ENCODE measurements at regions not wholly inside any gene's neighbourhood (a gene's known extent, or its start where the extent isn't known, plus 50 kb on each side); places are given as distances from the start of the nearest gene placed in this dataset.
"Not testable (repeated sequence)": the region's sequence is repeated elsewhere in the genome, so short reads cannot be mapped to it uniquely, and the experiment has no call there.

GRCh38 chr2:146429366-146429765, 1415.5 kb upstream of the ACVR2A start:
- no peak for DNase-seq

DNA sequence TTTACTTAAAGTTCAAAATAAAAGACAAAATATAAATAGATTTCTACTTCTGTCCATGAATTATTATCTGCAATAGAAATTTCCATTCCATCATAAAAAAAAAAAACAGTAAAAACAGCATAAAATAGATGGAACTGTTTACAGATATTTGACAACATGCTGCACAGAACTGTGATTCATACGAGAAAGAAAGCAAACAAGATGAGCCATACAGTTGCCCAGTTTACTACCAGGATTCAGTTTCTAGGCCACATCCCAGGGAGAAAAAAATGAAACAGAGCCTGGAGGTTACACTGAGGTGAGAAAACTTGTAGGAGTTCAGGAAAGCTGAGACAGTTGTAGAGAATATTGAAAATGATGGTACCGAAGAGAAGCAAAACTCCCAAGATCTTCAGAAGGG, 1426.9 kb upstream of the ACVR2A start:
- DNase-seq, result no peak

DNA sequence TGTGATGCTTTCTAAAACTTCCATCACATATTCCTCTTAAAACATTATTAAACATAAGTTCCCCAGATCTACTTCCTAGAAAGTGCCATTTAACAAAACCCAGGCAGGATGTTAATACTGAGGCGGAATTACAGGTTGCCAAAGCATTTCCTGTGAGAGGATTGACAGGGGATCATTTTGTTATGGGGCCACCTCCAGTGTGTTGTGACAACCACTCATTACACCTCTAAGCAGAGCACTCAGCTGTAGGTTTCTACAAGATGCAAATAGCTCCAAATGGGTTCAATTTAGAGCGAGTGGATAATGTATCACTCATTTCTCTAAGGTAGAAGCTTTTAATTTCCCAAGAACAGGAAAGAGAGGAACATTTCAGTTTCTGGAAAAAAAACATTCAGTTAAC, 1429.5 kb upstream of the ACVR2A start:
- no peak for DNase-seq

- DNase-seq, result no peak
Measured at GRCh38 chr2:146414456-146414855, 1430.4 kb upstream of the ACVR2A start.

GRCh38 chr2:146413086-146413610, 1431.7 kb upstream of the ACVR2A start:
- no peak for DNase-seq

- no peak for DNase-seq
Measured at GRCh38 chr2:146412625-146413024, 1432.2 kb upstream of the ACVR2A start.

DNA sequence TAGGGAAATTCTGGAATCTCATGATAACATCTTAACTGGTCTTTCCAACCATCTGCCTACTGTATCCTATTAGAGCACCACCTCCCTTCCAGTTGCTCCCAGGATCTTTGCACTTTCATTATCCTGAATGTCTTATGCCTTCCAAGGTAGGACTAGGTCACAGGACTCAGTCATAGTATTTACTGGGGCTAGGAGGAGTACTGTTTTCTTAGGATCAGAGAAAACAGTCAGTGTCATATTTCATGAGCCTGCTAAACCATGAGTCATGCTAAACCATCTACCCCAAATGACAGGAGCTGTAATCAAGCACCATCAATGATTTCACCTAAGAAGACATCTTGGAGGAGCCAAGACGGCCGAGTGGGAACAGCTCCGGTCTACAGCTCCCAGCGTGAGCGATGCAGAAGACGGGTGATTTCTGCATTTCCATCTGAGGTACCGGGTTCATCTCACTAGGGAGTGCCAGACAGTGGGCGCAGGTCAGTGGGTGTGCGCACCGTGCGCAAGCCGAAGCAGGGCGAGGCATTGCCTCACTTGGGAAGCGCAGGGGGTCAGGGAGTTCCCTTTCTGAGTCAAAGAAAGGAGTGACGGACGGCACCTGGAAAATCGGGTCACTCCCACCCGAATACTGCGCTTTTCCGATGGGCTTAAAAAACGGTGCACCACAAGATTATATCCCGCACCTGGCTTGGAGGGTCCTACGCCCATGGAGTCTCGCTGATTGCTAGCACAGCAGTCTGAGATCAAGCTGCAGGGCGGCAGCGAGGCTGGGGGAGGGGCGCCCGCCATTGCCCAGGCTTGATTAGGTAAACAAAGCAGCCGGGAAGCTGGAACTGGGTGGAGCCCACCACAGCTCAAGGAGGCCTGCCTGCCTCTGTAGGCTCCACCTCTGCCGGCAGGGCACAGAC, 1439.2 kb upstream of the ACVR2A start:
- DNase-seq, result not testable (repeated sequence)

DNA sequence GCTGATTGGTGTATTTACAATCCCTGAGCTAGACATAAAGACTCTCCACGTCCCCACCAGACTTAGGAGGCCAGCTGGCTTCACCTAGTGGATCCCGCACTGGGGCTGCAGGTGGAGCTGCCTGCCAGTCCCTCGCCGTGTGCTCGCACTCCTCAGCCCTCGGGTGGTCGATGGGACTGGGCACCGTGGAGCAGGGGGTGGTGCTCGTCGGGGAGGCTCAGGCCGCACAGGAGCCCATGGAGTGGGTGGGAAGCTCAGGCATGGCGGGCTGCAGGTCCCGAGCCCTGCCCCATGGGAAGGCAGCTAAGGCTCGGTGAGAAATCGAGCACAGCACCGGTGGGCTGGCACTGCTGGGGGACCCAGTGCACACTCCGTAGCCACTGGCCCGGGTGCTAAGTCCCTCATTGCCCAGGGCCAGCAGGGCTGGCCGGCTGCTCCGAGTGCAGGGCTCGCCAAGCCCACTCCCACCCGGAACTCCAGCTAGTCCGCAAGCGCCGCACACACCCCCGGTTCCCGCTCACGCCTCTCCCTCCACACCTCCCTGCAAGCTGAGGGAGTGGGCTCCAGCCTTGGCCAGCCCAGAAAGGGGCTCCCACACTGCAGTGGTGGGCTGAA, 1441.2 kb upstream of the ACVR2A start:
- DNase-seq, result not testable (repeated sequence)

DNA sequence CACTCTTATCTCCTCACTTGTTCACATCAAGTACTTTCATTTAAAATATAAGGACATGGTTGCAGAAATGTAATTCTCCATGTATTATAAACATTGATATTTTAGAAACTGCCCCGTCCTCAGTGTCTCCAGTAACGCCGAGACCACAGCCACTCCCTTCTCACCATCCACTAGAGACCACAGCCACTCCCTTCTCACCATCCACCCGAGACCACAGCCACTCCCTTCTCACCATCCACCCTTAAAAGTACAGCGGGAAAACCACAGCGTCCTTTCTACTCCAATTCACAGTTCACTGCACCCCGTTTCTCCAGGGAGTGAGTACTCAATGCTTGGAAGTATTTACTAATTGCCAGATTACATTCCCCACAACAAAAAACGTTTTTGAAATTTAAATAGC, 1452.2 kb upstream of the ACVR2A start:
- no peak for DNase-seq

- DNase-seq, result no peak
Measured at GRCh38 chr2:146392186-146392585, 1452.6 kb upstream of the ACVR2A start.

GRCh38 chr2:146388757-146389156, 1456.1 kb upstream of the ACVR2A start:
- no peak for DNase-seq

GRCh38 chr2:146386096-146386495, 1458.7 kb upstream of the ACVR2A start:
- DNase-seq, result no peak

DNA sequence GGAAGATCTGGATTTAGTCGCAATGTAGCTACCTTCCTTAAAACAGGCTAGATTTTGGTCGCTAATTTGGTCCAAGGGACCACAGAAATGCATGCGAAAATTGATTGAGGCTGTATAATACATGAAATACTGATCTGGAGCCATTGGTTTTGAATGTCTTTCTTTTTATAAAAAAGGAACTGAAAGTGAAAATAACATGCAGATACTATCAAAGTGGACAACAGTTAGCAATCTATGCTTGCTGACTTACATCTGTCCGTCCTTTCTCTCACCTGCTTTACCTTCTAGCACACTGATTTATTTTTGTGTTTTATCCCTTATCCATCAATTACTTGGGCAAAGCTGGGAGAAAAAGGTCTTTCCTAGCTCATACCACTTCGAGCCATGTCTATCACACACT, 1459.8 kb upstream of the ACVR2A start:
- no peak for DNase-seq

DNA sequence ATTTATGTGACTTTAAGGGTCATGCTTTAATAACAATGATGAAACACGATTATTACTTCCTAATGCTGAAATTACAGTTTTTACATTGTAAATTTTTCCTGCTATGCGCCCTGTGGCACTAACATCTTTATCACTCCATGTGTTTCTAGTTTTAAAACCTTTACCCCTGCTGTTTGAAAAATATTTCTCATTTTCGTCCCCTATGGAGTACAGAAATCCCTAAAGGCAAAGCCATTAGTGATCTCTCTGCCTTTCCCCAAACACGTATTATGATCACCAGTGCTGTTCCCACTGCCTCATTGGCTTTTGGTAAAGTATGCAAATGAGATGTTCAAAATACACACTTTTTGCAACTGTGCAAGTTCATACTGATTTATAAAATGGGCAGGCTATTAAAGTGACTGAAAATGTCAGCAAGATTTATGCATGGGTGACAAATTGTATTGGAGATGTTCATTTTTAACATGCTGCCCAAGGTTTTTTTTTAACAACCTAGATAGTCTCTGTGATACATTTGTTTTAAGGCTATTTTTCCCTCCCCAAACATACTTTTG, 1468.2 kb upstream of the ACVR2A start:
- no peak for DNase-seq

DNA sequence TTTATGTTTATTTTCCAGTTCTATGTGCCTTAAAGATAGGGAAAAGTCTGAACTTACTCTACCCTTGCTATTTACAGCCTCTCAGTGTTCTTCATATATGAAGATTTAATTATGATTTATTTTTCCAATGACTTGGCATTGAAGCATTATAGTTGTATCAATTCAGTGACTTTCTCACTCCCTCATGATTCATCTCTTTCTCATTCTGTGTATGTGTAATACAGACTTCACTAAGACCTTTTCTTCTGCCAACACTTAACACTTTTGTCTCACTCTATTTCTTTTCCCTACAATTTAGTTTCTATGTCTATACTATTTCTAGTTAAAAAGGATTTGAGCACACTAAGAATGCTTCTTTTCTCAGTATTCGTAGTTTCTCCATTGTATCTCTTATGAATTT, 1470.3 kb upstream of the ACVR2A start:
- no peak for DNase-seq

- DNase-seq, result not testable (repeated sequence)
Measured at GRCh38 chr2:146371364-146371763, 1473.5 kb upstream of the ACVR2A start.

GRCh38 chr2:146370826-146371225, 1474.0 kb upstream of the ACVR2A start:
- DNase-seq, result no peak

- DNase-seq, result no peak
Measured at GRCh38 chr2:146366276-146366675, 1478.6 kb upstream of the ACVR2A start.

- DNase-seq, result no peak
Measured at GRCh38 chr2:146365041-146365440, 1479.8 kb upstream of the ACVR2A start.

- no peak for DNase-seq
Measured at GRCh38 chr2:146363731-146364130, 1481.1 kb upstream of the ACVR2A start.

GRCh38 chr2:146351689-146352088, 1493.1 kb upstream of the ACVR2A start:
- DNase-seq, result no peak

GRCh38 chr2:146349334-146349733, 1495.5 kb upstream of the ACVR2A start:
- DNase-seq, result no peak

GRCh38 chr2:146324951-146325350, 1519.9 kb upstream of the ACVR2A start:
- no peak for DNase-seq

DNA sequence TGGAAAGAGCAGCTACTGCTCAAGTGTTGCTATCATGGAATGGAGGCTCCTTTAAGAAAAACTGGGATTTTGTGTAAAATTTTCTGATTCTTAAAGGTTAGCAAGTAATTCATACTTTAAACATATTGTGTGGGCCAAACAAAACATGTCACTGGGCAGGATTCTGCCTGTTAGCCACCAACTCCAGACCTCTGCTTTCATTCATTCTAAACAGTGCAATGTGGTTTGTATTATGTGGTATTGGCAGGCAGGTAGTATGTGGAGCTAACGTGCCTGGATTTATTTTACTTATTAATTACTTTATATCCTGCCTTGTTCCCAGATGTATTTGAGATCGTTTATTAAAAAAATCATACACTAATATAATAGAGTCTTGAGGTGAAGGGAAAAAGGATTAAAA, 1521.3 kb upstream of the ACVR2A start:
- DNase-seq, result no peak

Data from NCI-H2029 (cell line).